Progenitor cell of endocrine pancreas (in vitro differentiated cells): ENCODE measurements at regions not wholly inside any gene's neighbourhood (a gene's known extent, or its start where the extent isn't known, plus 50 kb on each side); places are given as distances from the start of the nearest gene placed in this dataset.

ENCODE experiments used
- DNase-seq: peaks from one replicate; pipeline ENCODE4 v3.0.0; 2021; ENCODE audit warnings: low spot score; ENCODE audit not compliant: unreplicated experiment
- H3K27ac Mint-ChIP-seq: 2 replicates; pipeline ENCODE4 v1.8.0; 2021; ENCODE audit warnings: mild to moderate bottlenecking, moderate library complexity, mixed read lengths
- H3K27me3 Mint-ChIP-seq: 2 replicates; pipeline ENCODE4 v1.8.0; 2021; ENCODE audit warnings: mixed read lengths
- H3K36me3 Mint-ChIP-seq: 2 replicates; pipeline ENCODE4 v1.8.0; 2022; ENCODE audit warnings: mixed read lengths; ENCODE audit not compliant: insufficient read depth
- H3K4me1 Mint-ChIP-seq: 2 replicates; pipeline ENCODE4 v1.8.0; 2021; ENCODE audit warnings: low read depth, mixed read lengths
- H3K4me3 Mint-ChIP-seq: 2 replicates; pipeline ENCODE4 v1.8.0; 2021; ENCODE audit warnings: low read depth, mild to moderate bottlenecking, moderate library complexity, mixed read lengths
- H3K9me3 Mint-ChIP-seq: 2 replicates; pipeline ENCODE4 v1.8.0; 2021; ENCODE audit warnings: low read depth, mixed read lengths
- CTCF ChIP-seq: fragments of 200-600 bp; sonication (generic); IDR thresholded peaks from one replicate; pipeline ENCODE4 v1.5.0; 2021; ENCODE audit warnings: antibody characterized with exemption, mild to moderate bottlenecking; ENCODE audit not compliant: unreplicated experiment

DNA sequence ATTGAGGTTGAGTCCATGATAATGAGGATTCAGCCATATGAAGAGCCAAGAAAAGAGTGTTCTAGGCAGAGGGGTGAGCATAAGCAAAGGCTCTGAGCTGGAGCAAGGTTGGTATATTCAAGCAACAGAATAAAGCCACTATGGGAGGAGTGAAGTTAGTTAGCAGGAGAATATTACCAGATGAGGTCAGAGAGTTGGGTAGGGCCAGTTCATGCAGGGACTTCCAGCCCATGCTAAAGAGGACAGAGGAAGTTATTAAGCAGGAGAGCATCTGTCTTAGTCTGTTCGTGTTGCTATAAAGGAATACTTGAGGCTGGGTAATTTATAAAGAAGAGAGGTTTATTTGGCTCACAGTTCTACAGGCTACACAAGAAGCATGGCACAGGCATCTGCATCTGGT is 57.1 kb upstream of the ATG10 start:
- no peak overlapping the region for H3K4me3 Mint-ChIP-seq
- H3K27me3 Mint-ChIP-seq: peaks cover 49% of the 10 kb centered on the region
- no peaks in the 10 kb centered on the region for H3K36me3 Mint-ChIP-seq
- DNase-seq: no peak
- peaks cover 4% of the 10 kb centered on the region for H3K9me3 Mint-ChIP-seq
- H3K4me1 Mint-ChIP-seq: peaks cover 2% of the 10 kb centered on the region
- TF ChIP-seq CTCF: no peak
- no peak overlapping the region for H3K27ac Mint-ChIP-seq

DNA sequence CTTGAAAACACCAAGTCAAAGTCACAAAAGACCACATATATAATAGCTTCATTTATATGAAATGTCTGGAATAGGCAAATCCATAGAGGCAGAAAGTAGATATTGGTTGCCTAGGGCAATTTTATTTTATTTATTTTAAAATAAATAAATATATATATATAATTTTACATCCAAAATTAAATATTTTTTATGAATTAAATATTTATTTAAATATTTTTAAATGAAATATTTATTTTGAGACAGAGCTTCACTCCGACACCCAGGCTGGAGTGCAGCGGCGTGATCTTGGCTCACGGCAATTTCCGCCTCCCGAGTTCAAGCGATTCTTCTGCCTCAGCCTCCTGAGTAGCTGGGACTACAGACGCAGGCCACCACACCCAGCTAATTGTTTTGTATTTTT is 58.9 kb upstream of the ATG10 start:
- no peaks in the 10 kb centered on the region for H3K36me3 Mint-ChIP-seq
- peaks cover 4% of the 10 kb centered on the region for H3K9me3 Mint-ChIP-seq
- TF ChIP-seq CTCF: no peak
- DNase-seq: no peak
- peaks cover 59% of the 10 kb centered on the region for H3K27me3 Mint-ChIP-seq
- no peak overlapping the region for H3K4me3 Mint-ChIP-seq
- H3K27ac Mint-ChIP-seq: no peak overlapping the region
- peaks cover 17% of the 10 kb centered on the region for H3K4me1 Mint-ChIP-seq

DNA sequence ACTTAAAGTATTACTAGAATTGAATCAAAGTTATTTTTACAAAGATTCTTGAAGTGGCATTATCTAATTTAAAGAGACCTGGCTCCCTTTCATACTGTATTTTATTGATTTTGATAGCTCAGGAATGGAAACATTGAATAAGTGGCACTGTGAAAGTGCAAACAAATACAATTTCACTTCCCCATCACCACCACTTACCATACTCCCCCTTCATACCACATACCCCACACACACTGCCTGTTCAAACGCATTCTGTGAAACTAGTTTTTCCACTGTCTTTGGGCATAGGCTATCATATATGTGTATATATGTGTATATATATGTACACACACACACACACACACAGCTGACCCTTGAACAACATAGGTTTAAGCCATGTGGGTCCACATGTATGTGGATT is 62.1 kb upstream of the ATG10 start:
- H3K27ac Mint-ChIP-seq: no peak overlapping the region
- peaks cover 2% of the 10 kb centered on the region for H3K9me3 Mint-ChIP-seq
- no peak overlapping the region for H3K4me3 Mint-ChIP-seq
- H3K4me1 Mint-ChIP-seq: peaks cover 33% of the 10 kb centered on the region
- TF ChIP-seq CTCF: no peak
- H3K36me3 Mint-ChIP-seq: no peaks in the 10 kb centered on the region
- no peak for DNase-seq
- peaks cover 57% of the 10 kb centered on the region for H3K27me3 Mint-ChIP-seq

GRCh38 chr5:81908771-81909170 is 63.1 kb upstream of the ATG10 start:
- Mint-ChIP-seq H3K36me3 (no peaks in the 10 kb centered on the region), H3K4me1 (peaks cover 37% of the 10 kb centered on the region), H3K27me3 (peaks cover 56% of the 10 kb centered on the region), H3K9me3 (no peaks in the 10 kb centered on the region), H3K27ac (no peak overlapping the region), H3K4me3 (no peak overlapping the region)
- DNase-seq: no peak
- no peak for TF ChIP-seq CTCF

GRCh38 chr5:81908044-81908443 is 63.8 kb upstream of the ATG10 start:
- H3K9me3 Mint-ChIP-seq: no peaks in the 10 kb centered on the region
- no peak overlapping the region for H3K4me3 Mint-ChIP-seq
- TF ChIP-seq CTCF: no peak
- no peak overlapping the region for H3K27ac Mint-ChIP-seq
- no peaks in the 10 kb centered on the region for H3K36me3 Mint-ChIP-seq
- peaks cover 43% of the 10 kb centered on the region for H3K4me1 Mint-ChIP-seq
- peaks cover 53% of the 10 kb centered on the region for H3K27me3 Mint-ChIP-seq
- DNase-seq: no peak
